Gastroesophageal sphincter (tissue), 4 donors: ENCODE measurements at regions not wholly inside any gene's neighbourhood (a gene's known extent, or its start where the extent isn't known, plus 50 kb on each side); places are given as distances from the start of the nearest gene placed in this dataset.

Experiments
- ATAC-seq: fragments of 150-250 bp; one replicate; pipeline ENCODE4 v1.9.1; 2016; ENCODE audit warnings: mild to moderate bottlenecking, moderate library complexity
- H3K27ac ChIP-seq, 4 donors: fragments of 200-600 bp; sonication (generic) in 3 of 4; 1 replicate in 3 of 4; 2 replicates in 1 of 4; pipeline ENCODE4 v1.5.1; 2016 to 2019
- H3K27me3 ChIP-seq: fragments of 200-600 bp; sonication (generic); one replicate; pipeline ENCODE4 v1.5.1; 2019
- H3K36me3 ChIP-seq, 2 donors: fragments of 200-600 bp; sonication (generic); one replicate each; pipeline ENCODE4 v1.5.1; 2019; ENCODE audit warnings: control low read depth in 1 of 2
- H3K4me1 ChIP-seq, 3 donors: fragments of 200-600 bp; sonication (generic); 1 replicate in 2 of 3; 2 replicates in 1 of 3; pipeline ENCODE4 v1.5.1; 2016 to 2019; ENCODE audit warnings: control low read depth in 2 of 3
- H3K4me3 ChIP-seq, 2 donors: fragments of 200-600 bp; sonication (generic); one replicate each; pipeline ENCODE4 v1.5.1; 2019; ENCODE audit warnings: mild to moderate bottlenecking in 1 of 2, moderate library complexity in 1 of 2
- H3K9me3 ChIP-seq, 3 donors: fragments of 200-600 bp; sonication (generic); one replicate each; pipeline ENCODE4 v1.5.1; 2017 to 2019; ENCODE audit warnings: control low read depth in 2 of 3
- CTCF ChIP-seq, 4 experiments: fragments of 200-600 bp in 2 of 4; fragments of 450-650 bp in 2 of 4; sonication (generic) in 1 of 4; IDR thresholded peaks; one replicate each; pipeline ENCODE4 v1.5.1; 2017 to 2019; ENCODE audit warnings: antibody characterized with exemption in 4 of 4, mild to moderate bottlenecking in 2 of 4, moderate library complexity in 2 of 4
- EP300 ChIP-seq: sonication (generic); formaldehyde crosslinking; IDR thresholded peaks from one replicate; pipeline ENCODE4 v1.6.1; 2017; ENCODE audit warnings: antibody characterized with exemption, mild to moderate bottlenecking
- POLR2A ChIP-seq, 2 donors: fragments of 450-650 bp; IDR thresholded peaks; one replicate each; pipeline ENCODE4 v1.6.1; 2017; ENCODE audit warnings: antibody characterized with exemption in 2 of 2, mild to moderate bottlenecking in 2 of 2, moderate library complexity in 1 of 2
- POLR2AphosphoS5 ChIP-seq: sonication (generic); formaldehyde crosslinking; IDR thresholded peaks from one replicate; pipeline ENCODE4 v1.6.1; 2017; ENCODE audit warnings: antibody characterized with exemption
- WGBS, 2 donors: methylation state at CpG; one replicate each; pipeline ENCODE4 v1.1.5; 2018; ENCODE audit warnings: low coverage in 1 of 2; 5-methylcytosine and 5-hydroxymethylcytosine counted together

DNA sequence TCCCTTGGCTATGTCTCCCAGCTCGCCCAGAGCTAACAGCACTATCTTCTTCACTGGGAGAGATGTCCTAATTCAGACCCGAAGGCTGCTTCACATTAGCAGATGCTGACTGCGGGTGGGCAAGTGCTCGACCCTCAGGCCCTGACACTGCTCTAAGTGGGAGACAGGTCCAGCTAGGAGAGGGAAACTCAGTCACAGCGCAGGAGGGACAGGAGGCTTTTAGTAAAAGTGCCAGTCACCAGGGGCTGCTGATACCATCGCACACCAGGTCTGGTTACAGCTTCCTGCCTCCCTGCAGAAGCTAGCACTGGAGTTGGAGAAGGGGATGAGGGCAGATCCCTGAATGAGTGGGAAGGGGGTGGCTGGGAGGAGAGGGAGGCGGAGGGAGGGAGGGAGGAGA, 365.8 kb upstream of the RGMA start:
- Histone ChIP-seq H3K27ac (no peak overlapping the region), H3K4me3 (no peak overlapping the region), H3K9me3 (no peaks in the 10 kb centered on the region), H3K36me3 (no peaks in the 10 kb centered on the region), H3K4me1 (peaks cover 0 to 11% (median 0%) of the 10 kb centered on the region in 3 donors), H3K27me3 (no peaks in the 10 kb centered on the region)
- ATAC-seq, result no peak
- 33 to 43% methylated on average over 2 of the region's 7 CpGs for WGBS, 2 donors
- TF ChIP-seq POLR2A (IDR thresholded peaks at IDR 0.05) (no peak), POLR2AphosphoS5 (no peak), CTCF (IDR thresholded peaks at IDR 0.05) (no peak), EP300 (no peak)

DNA sequence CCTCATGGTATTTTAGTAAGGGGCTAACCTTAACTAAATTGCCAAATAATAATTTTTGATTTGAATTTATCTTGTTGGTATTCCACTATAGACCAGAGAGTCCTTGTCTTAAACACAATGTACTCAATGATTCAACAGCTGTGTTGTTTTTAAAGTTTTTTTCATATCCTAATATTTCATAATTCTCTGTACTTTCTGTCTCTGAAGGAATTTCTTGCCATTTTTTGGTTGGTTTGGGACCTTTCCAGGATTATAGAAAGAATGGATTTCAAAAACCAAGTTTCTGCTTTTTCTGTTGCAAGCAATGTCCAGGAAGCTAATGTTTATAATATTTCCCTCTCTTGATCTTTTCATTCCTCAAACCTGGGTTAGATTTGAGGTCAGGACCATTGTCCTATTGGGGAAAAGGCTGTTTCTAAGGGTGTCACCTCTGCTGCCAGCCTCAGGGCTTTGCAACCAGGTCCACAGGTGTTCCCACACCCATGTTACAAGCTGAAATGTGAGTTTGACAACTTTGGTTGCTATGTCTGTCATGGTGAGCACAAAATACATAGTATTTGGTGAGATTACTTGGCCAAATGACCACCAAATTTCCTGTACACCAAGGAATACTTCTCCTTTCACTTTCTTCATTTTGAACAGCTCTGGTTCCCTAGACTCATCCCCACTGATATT, 363.7 kb upstream of the RGMA start:
- peak; percentile 43 for ATAC-seq
- peaks cover 0 to 11% (median 0%) of the 10 kb centered on the region in 3 donors for H3K4me1 ChIP-seq
- no peak overlapping the region for H3K4me3 ChIP-seq
- H3K9me3 ChIP-seq, result no peaks in the 10 kb centered on the region
- TF ChIP-seq CTCF (IDR thresholded peaks at IDR 0.05) (no peak), EP300 (no peak), POLR2A (IDR thresholded peaks at IDR 0.05) (no peak), POLR2AphosphoS5 (no peak)
- no peaks in the 10 kb centered on the region for H3K36me3 ChIP-seq
- peak overlapping the region in 3 of 4 donors; percentile 43 to 55 (median 51) for H3K27ac ChIP-seq
- H3K27me3 ChIP-seq, result no peaks in the 10 kb centered on the region

DNA sequence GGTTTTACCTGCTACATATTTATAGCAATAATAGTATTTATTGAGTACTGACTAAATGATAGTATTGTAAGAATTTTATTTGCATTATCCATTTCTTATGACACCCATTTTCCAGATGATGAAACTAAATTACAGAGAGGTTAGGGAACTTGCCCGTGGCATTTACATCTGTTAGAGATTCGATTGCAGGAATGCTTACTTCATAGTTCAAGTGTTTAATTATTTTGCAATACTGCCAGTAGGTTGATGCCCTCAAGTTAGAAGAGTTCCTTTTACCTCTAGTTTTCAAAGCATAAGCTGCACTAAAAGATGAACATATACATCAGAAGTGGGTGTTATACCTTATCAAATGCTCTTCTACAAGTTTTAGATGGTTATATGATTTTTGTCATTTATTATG, 362.8 kb upstream of the RGMA start:
- TF ChIP-seq POLR2A (IDR thresholded peaks at IDR 0.05) (no peak), CTCF (IDR thresholded peaks at IDR 0.05) (no peak), POLR2AphosphoS5 (no peak), EP300 (no peak)
- no peak overlapping the region for H3K4me3 ChIP-seq
- no peaks in the 10 kb centered on the region for H3K9me3 ChIP-seq
- H3K27me3 ChIP-seq, result no peaks in the 10 kb centered on the region
- ATAC-seq, result peak; percentile 39
- H3K4me1 ChIP-seq, result peaks cover 0 to 11% (median 0%) of the 10 kb centered on the region in 3 donors
- 54 to 67% methylated on average over 2 of the region's 2 CpGs for WGBS, 2 donors
- H3K36me3 ChIP-seq, result no peaks in the 10 kb centered on the region
- H3K27ac ChIP-seq, result no peak overlapping the region

- H3K36me3 ChIP-seq, result no peaks in the 10 kb centered on the region
- TF ChIP-seq CTCF (IDR thresholded peaks at IDR 0.05) (no peak), POLR2A (IDR thresholded peaks at IDR 0.05) (no peak), EP300 (no peak), POLR2AphosphoS5 (no peak)
- no peak overlapping the region for H3K4me3 ChIP-seq
- H3K27ac ChIP-seq, result no peak overlapping the region
- no peaks in the 10 kb centered on the region for H3K27me3 ChIP-seq
- ATAC-seq, result no peak
- peaks cover 0 to 11% (median 0%) of the 10 kb centered on the region in 3 donors for H3K4me1 ChIP-seq
- no peaks in the 10 kb centered on the region for H3K9me3 ChIP-seq
- WGBS, 2 donors, result 75 to 77% methylated on average over 5 to 6 of the region's 6 CpGs
Measured at GRCh38 chr15:93451265-93451664, 362.3 kb upstream of the RGMA start.

GRCh38 chr15:93449798-93450197, 360.8 kb upstream of the RGMA start:
- H3K4me1 ChIP-seq, result peaks cover 0 to 11% (median 0%) of the 10 kb centered on the region in 3 donors
- H3K27ac ChIP-seq, result peak overlapping the region in 1 of 4 donors; percentile 8
- no peaks in the 10 kb centered on the region for H3K9me3 ChIP-seq
- no peak for ATAC-seq
- no peak for TF ChIP-seq POLR2A (IDR thresholded peaks at IDR 0.05)
- TF ChIP-seq POLR2AphosphoS5, result no peak
- TF ChIP-seq EP300, result no peak
- TF ChIP-seq CTCF (IDR thresholded peaks at IDR 0.05), result no peak
- no peaks in the 10 kb centered on the region for H3K36me3 ChIP-seq
- H3K27me3 ChIP-seq, result no peaks in the 10 kb centered on the region
- 52 to 70% methylated on average over 2 of the region's 2 CpGs for WGBS, 2 donors
- no peak overlapping the region for H3K4me3 ChIP-seq
